H1 (cell line): ENCODE measurements at regions not wholly inside any gene's neighbourhood (a gene's known extent, or its start where the extent isn't known, plus 50 kb on each side); places are given as distances from the start of the nearest gene placed in this dataset.

Experiments
- CTCF ChIA-PET: fragments of 300-600 bp; sonication (Branson Sonifier 250); formaldehyde crosslinking; loops from one replicate; lab custom pipeline; 2021; ENCODE audit not compliant: partially characterized antibody; lab: Charles Lee
- POLR2A ChIA-PET: fragments of 300-600 bp; sonication (Branson Sonifier 250); formaldehyde crosslinking; loops from one replicate; lab custom pipeline; 2021; ENCODE audit warnings: inconsistent platforms; ENCODE audit not compliant: partially characterized antibody; lab: Charles Lee
- DNase-seq, 2 experiments: peaks; one replicate each; pipeline versions ENCODE4 v3.0.0 to v3.0.0-alpha.2; 2010 to 2022; ENCODE audit warnings: low spot score in 2 of 2, low read depth in 1 of 2, mixed read lengths in 1 of 2
- FAIRE-seq: peaks from 2 replicates; lab custom pipeline; 2011; peaks lifted over from hg19 to GRCh38; lab: Jason Lieb, UNC
- H2AFZ ChIP-seq: 2 replicates; pipeline ENCODE4 v1.8.1; 2012; ENCODE audit warnings: low read length, inconsistent platforms
- H2AK5ac ChIP-seq: 2 replicates; pipeline ENCODE4 v1.6.1; 2013; ENCODE audit warnings: low read depth, low read length
- H2BK120ac ChIP-seq: replicated peaks from 2 replicates; pipeline ENCODE3; 2013; ENCODE audit warnings: low read depth, low read length, inconsistent platforms
- H2BK12ac ChIP-seq: 2 replicates; pipeline ENCODE4 v1.6.1; 2013; ENCODE audit warnings: low read depth, low read length
- H2BK15ac ChIP-seq: 2 replicates; pipeline ENCODE4 v1.6.1; 2013; ENCODE audit warnings: low read length
- H2BK20ac ChIP-seq: 2 replicates; pipeline ENCODE4 v1.6.1; 2013; ENCODE audit warnings: low read length
- H2BK5ac ChIP-seq: 2 replicates; pipeline ENCODE4 v1.6.1; 2013; ENCODE audit warnings: low read depth, low read length
- H3K14ac ChIP-seq: 2 replicates; pipeline ENCODE4 v1.6.1; 2013; ENCODE audit warnings: inconsistent platforms; ENCODE audit not compliant: insufficient read length
- H3K18ac ChIP-seq: 2 replicates; pipeline ENCODE4 v1.6.1; 2013; ENCODE audit warnings: low read length; ENCODE audit errors: extremely low read depth
- H3K23ac ChIP-seq: 2 replicates; pipeline ENCODE4 v1.6.1; 2013; ENCODE audit warnings: inconsistent platforms; ENCODE audit not compliant: insufficient read length
- H3K23me2 ChIP-seq: 2 replicates; pipeline ENCODE4 v1.6.1; 2013; ENCODE audit warnings: low read depth, low read length
- H3K27ac ChIP-seq: 2 replicates; pipeline ENCODE4 v1.6.1; 2011; ENCODE audit warnings: low read depth, low read length, inconsistent platforms
- H3K27me3 ChIP-seq, 4 experiments: replicated peaks in 1 of 4; 1 replicate in 1 of 4; 2 replicates in 3 of 4; pipeline versions ENCODE4 v1.6.1 to v1.8.1; 2011 to 2013; ENCODE audit warnings: low read length in 3 of 4, mild to moderate bottlenecking in 3 of 4, inconsistent platforms in 2 of 4, mixed read lengths in 2 of 4, moderate library complexity in 1 of 4; ENCODE audit not compliant: control insufficient read depth in 3 of 4, insufficient read depth in 3 of 4; ENCODE audit errors: extremely low read depth in 1 of 4
- H3K36me3 ChIP-seq, 4 experiments: 2 replicates each; pipeline versions ENCODE4 v1.6.1 to v1.8.1; 2011 to 2013; ENCODE audit warnings: mild to moderate bottlenecking in 4 of 4, low read length in 3 of 4, moderate library complexity in 2 of 4, control low read depth in 1 of 4, inconsistent platforms in 1 of 4; ENCODE audit not compliant: insufficient read depth in 4 of 4, control insufficient read depth in 2 of 4
- H3K4ac ChIP-seq: replicated peaks from 2 replicates; pipeline ENCODE3; 2013; ENCODE audit warnings: low read length, low read depth, mixed read lengths, inconsistent platforms; ENCODE audit not compliant: insufficient read length
- H3K4me1 ChIP-seq, 4 experiments: replicated peaks in 1 of 4; 1 replicate in 1 of 4; 2 replicates in 3 of 4; pipeline versions ENCODE4 v1.6.1 to v1.8.1; 2011 to 2013; ENCODE audit warnings: low read length in 3 of 4, inconsistent platforms in 2 of 4, mixed read lengths in 1 of 4; ENCODE audit not compliant: insufficient read depth in 4 of 4, control insufficient read depth in 3 of 4
- H3K4me2 ChIP-seq, 2 experiments: 2 replicates each; pipeline versions ENCODE4 v1.6.1 to v1.8.1; 2011 to 2013; ENCODE audit warnings: low read depth in 2 of 2, low read length in 2 of 2, control low read depth in 1 of 2, inconsistent platforms in 1 of 2, mild to moderate bottlenecking in 1 of 2; ENCODE audit not compliant: insufficient read depth in 1 of 2
- H3K4me3 ChIP-seq, 4 experiments: fragments of 200-600, 300-600 bp in 1 of 4; sonication (generic), shearing (Covaris generic), sonication (Bioruptor Twin) in 1 of 4; 2 replicates each; pipeline versions ENCODE4 v1.5.1 to v1.8.1; 2011 to 2016; ENCODE audit warnings: low read length in 4 of 4, low read depth in 3 of 4, control low read depth in 2 of 4, inconsistent platforms in 2 of 4, mild to moderate bottlenecking in 2 of 4, mixed read lengths in 1 of 4, moderate library complexity in 1 of 4; ENCODE audit not compliant: insufficient read depth in 2 of 4; ENCODE audit errors: extremely low read depth in 1 of 4
- H3K56ac ChIP-seq: replicated peaks from 2 replicates; pipeline ENCODE3; 2013; ENCODE audit warnings: low read depth, mild to moderate bottlenecking, mixed read lengths, low read length, inconsistent platforms; ENCODE audit not compliant: insufficient read length
- H3K79me1 ChIP-seq: 2 replicates; pipeline ENCODE4 v1.6.1; 2013; ENCODE audit warnings: low read depth, low read length, control low read depth
- H3K79me2 ChIP-seq, 2 experiments: 2 replicates each; pipeline versions ENCODE4 v1.6.1 to v1.8.1; 2012 to 2013; ENCODE audit warnings: low read length in 2 of 2, mild to moderate bottlenecking in 2 of 2, inconsistent platforms in 1 of 2; ENCODE audit not compliant: insufficient read depth in 2 of 2, control insufficient read depth in 1 of 2
- H3K9ac ChIP-seq, 4 experiments: replicated peaks in 1 of 4; 1 replicate in 1 of 4; 2 replicates in 3 of 4; pipeline versions ENCODE4 v1.6.1 to v1.8.1; 2011 to 2013; ENCODE audit warnings: low read depth in 3 of 4, low read length in 3 of 4, control low read depth in 2 of 4, mild to moderate bottlenecking in 2 of 4, moderate library complexity in 2 of 4, inconsistent platforms in 1 of 4; ENCODE audit errors: extremely low read depth in 1 of 4
- H3K9me3 ChIP-seq, 2 experiments: 2 replicates each; pipeline versions ENCODE4 v1.6.1 to v1.8.1; 2012 to 2013; ENCODE audit warnings: mild to moderate bottlenecking in 2 of 2, moderate library complexity in 2 of 2, control low read depth in 1 of 2, inconsistent platforms in 1 of 2, low read depth in 1 of 2, low read length in 1 of 2, mixed read lengths in 1 of 2; ENCODE audit not compliant: insufficient read depth in 2 of 2
- H4K20me1 ChIP-seq, 2 experiments: replicated peaks in 1 of 2; 2 replicates each; pipeline versions ENCODE3 to v1.8.1; 2011 to 2013; ENCODE audit warnings: inconsistent platforms in 2 of 2, low read length in 2 of 2, mild to moderate bottlenecking in 1 of 2; ENCODE audit not compliant: insufficient read depth in 2 of 2, control insufficient read depth in 1 of 2
- H4K5ac ChIP-seq: 2 replicates; pipeline ENCODE4 v1.6.1; 2013; ENCODE audit warnings: low read length, low read depth, mixed read lengths, inconsistent platforms; ENCODE audit not compliant: insufficient read length
- H4K8ac ChIP-seq: 2 replicates; pipeline ENCODE4 v1.8.0; 2013; ENCODE audit warnings: mild to moderate bottlenecking, moderate library complexity, low read length, inconsistent platforms; ENCODE audit not compliant: insufficient read depth; ENCODE audit errors: extremely low read depth
- H4K91ac ChIP-seq: replicated peaks from 2 replicates; pipeline ENCODE3; 2013; ENCODE audit warnings: low read length, mixed read lengths, inconsistent platforms; ENCODE audit not compliant: insufficient read length
- HDAC2 ChIP-seq, 2 experiments: fragments of 300-600 bp in 1 of 2; sonication (generic) in 1 of 2; IDR thresholded peaks; 2 replicates each; pipeline ENCODE4 v1.6.1; 2011 to 2012; ENCODE audit warnings: low read depth in 2 of 2, low read length in 2 of 2, mild to moderate bottlenecking in 2 of 2, moderate library complexity in 2 of 2, borderline replicate concordance in 1 of 2, inconsistent platforms in 1 of 2
- YY1 ChIP-seq: IDR thresholded peaks from 2 replicates; pipeline ENCODE4 v1.6.1; 2011; ENCODE audit warnings: low read depth, mild to moderate bottlenecking, low read length
- WGBS, 2 experiments: shearing (Covaris generic) in 1 of 2; methylation state at CpG; one replicate each; pipeline versions ENCODE4 v1.1.6 to v1.1.7; 2013 to 2015; ENCODE audit warnings: low lambda C conversion rate in 2 of 2, mixed read lengths in 2 of 2, inconsistent platforms in 1 of 2, low coverage in 1 of 2, missing lambda C conversion rate in 1 of 2; ENCODE audit not compliant: insufficient replicate concordance in 2 of 2, insufficient coverage in 1 of 2, insufficient read length in 1 of 2; ENCODE audit errors: extremely low coverage in 1 of 2, missing lambda C conversion rate in 1 of 2; 5-methylcytosine and 5-hydroxymethylcytosine counted together

- H2BK12ac ChIP-seq = no peak overlapping the region
- no peak overlapping the region for H2BK5ac ChIP-seq
- no peak overlapping the region for H2AK5ac ChIP-seq
- ChIA-PET CTCF (interaction anchor here (1.2 kb wide), 1 partner anchor 65 kb away, joined by 3 read pairs; no protein-coding TSS in a partner anchor), POLR2A (no interaction called here)
- H3K56ac ChIP-seq = no peak overlapping the region
- WGBS, 2 experiments = 82% methylated on average over 5 of the region's 5 CpGs; no CpG with 5 or more reads in 1 of the 2 experiments
- no peak overlapping the region for H4K8ac ChIP-seq
- no peak overlapping the region for H3K18ac ChIP-seq
- H4K5ac ChIP-seq = no peak overlapping the region
- DNase-seq (no peak), FAIRE-seq (no peak)
- H3K23ac ChIP-seq = no peak overlapping the region
- H3K36me3 ChIP-seq = no peaks in the 10 kb centered on the region
- H2BK120ac ChIP-seq = no peak overlapping the region
- peak overlapping the region; percentile 72; the same call in 1 of the 2 replicates for H2AFZ ChIP-seq
- H3K27me3 ChIP-seq = no peaks in the 10 kb centered on the region
- H3K79me1 ChIP-seq = no peaks in the 10 kb centered on the region
- no peak overlapping the region for H3K4me3 ChIP-seq
- H4K20me1 ChIP-seq = no peaks in the 10 kb centered on the region
- no peak overlapping the region for H3K27ac ChIP-seq
- no peak overlapping the region for H3K4me2 ChIP-seq
- H3K14ac ChIP-seq = no peak overlapping the region
- H2BK15ac ChIP-seq = no peak overlapping the region
- H3K4me1 ChIP-seq = no peaks in the 10 kb centered on the region
- no peaks in the 10 kb centered on the region for H3K23me2 ChIP-seq
- H2BK20ac ChIP-seq = no peak overlapping the region
- H3K9me3 ChIP-seq = no peaks in the 10 kb centered on the region
- H3K4ac ChIP-seq = no peak overlapping the region
- TF ChIP-seq YY1 = no peak
- no peak for TF ChIP-seq HDAC2 (IDR thresholded peaks at IDR 0.05; ENCODE audit: borderline replicate concordance in 1 of 2, low read depth in 2 of 2, low read length in 2 of 2)
- no peak overlapping the region for H4K91ac ChIP-seq
- no peaks in the 10 kb centered on the region for H3K79me2 ChIP-seq
- H3K9ac ChIP-seq = no peak overlapping the region
Observed at GRCh38 chr1:91578320-91579109, 77.9 kb downstream of the CDC7 start.
